ENCODE measurements at regions not wholly inside any gene's neighbourhood (a gene's known extent, or its start where the extent isn't known, plus 50 kb on each side); places are given as distances from the start of the nearest gene placed in this dataset.

GRCh38 chr13:30359991-30360390 lies 52.6 kb upstream of the KATNAL1 start:
- DNase-seq (ENCODE audit: low spot score) = no peak

GRCh38 chr13:30360586-30360985 lies 53.2 kb upstream of the KATNAL1 start:
- DNase-seq (ENCODE audit: low spot score) = no peak

- DNase-seq (ENCODE audit: low spot score) = no peak
Observed at GRCh38 chr13:30362005-30362788, 54.8 kb upstream of the KATNAL1 start.

GRCh38 chr13:30362869-30363268 lies 55.5 kb upstream of the KATNAL1 start:
- no peak for DNase-seq (ENCODE audit: low spot score)

- DNase-seq (ENCODE audit: low spot score) = no peak
Observed at GRCh38 chr13:30363725-30364124, 56.4 kb upstream of the KATNAL1 start.

GRCh38 chr13:30364133-30364532 lies 56.8 kb upstream of the KATNAL1 start:
- DNase-seq (ENCODE audit: low spot score) = no peak

GRCh38 chr13:30364876-30365275 lies 57.4 kb upstream of the UBE2L5 start:
- DNase-seq (ENCODE audit: low spot score) = peak; percentile 16

- no peak for DNase-seq (ENCODE audit: low spot score)
Observed at GRCh38 chr13:30366088-30366487, 56.2 kb upstream of the UBE2L5 start.

GRCh38 chr13:30367296-30367695 lies 55.0 kb upstream of the UBE2L5 start:
- DNase-seq (ENCODE audit: low spot score) = no peak

GRCh38 chr13:30370146-30370545 lies 52.1 kb upstream of the UBE2L5 start:
- DNase-seq (ENCODE audit: low spot score) = no peak

GRCh38 chr13:30370916-30371521 lies 51.3 kb upstream of the UBE2L5 start:
- DNase-seq (ENCODE audit: low spot score) = no peak

- no peak for DNase-seq (ENCODE audit: low spot score)
Observed at GRCh38 chr13:30371649-30372265, 50.5 kb upstream of the UBE2L5 start.

Measured in mesenteric fat pad (tissue), 1 donor.